ENCODE measurements at regions not wholly inside any gene's neighbourhood (a gene's known extent, or its start where the extent isn't known, plus 50 kb on each side); places are given as distances from the start of the nearest gene placed in this dataset.

- no peak for TF ChIP-seq TAF1 (IDR thresholded peaks at IDR 0.05; ENCODE audit: low read depth)
- no peak for TF ChIP-seq RAD21 (IDR thresholded peaks at IDR 0.05; ENCODE audit: low read depth)
- no peak for TF ChIP-seq MAX (IDR thresholded peaks at IDR 0.05)
- TF ChIP-seq CEBPB (IDR thresholded peaks at IDR 0.05), result no peak
- no peak for TF ChIP-seq TEAD4 (IDR thresholded peaks at IDR 0.05)
- no peak for TF ChIP-seq EP300 (IDR thresholded peaks at IDR 0.05; ENCODE audit: borderline replicate concordance)
- no peak for TF ChIP-seq YY1 (IDR thresholded peaks at IDR 0.05; ENCODE audit: low read depth)
- TF ChIP-seq REST (IDR thresholded peaks at IDR 0.05; ENCODE audit: low read depth), result no peak
- TF ChIP-seq EGR1 (IDR thresholded peaks at IDR 0.05), result no peak
- TF ChIP-seq ZBTB7A (IDR thresholded peaks at IDR 0.05; ENCODE audit: low read depth), result no peak
- TF ChIP-seq CREB1 (IDR thresholded peaks at IDR 0.05; ENCODE audit: low read depth), result no peak
- TF ChIP-seq USF1 (IDR thresholded peaks at IDR 0.05), result no peak
- TF ChIP-seq TCF12 (IDR thresholded peaks at IDR 0.05; ENCODE audit: low read depth), result no peak
- TF ChIP-seq FOXM1 (IDR thresholded peaks at IDR 0.05; ENCODE audit: borderline replicate concordance, low read depth), result no peak
These were observed 1319.1 kb downstream of the TMEM121 start for GRCh38 chr14:106845286-106846087.
